T-cell (primary cell): ENCODE measurements at regions not wholly inside any gene's neighbourhood (a gene's known extent, or its start where the extent isn't known, plus 50 kb on each side); places are given as distances from the start of the nearest gene placed in this dataset.

Source experiments
- ATAC-seq, 4 experiments: fragments of 200-7000 bp in 3 of 4; fragments of 150-1000 bp in 1 of 4; cut with Tn5 transposase; replicated peaks in 1 of 4; 1 replicate in 3 of 4; 2 replicates in 1 of 4; pipeline ENCODE4 v1.10.0; 2021; ENCODE audit warnings: moderate library complexity in 3 of 4, mild to moderate bottlenecking in 2 of 4, moderate number of reproducible peaks in 1 of 4
- CTCF ChIA-PET, 2 donors: fragments of 300-600 bp; sonication (Branson Sonifier 250); formaldehyde crosslinking; loops; one replicate each; lab custom pipeline; 2022; ENCODE audit warnings: antibody characterized with exemption in 2 of 2; lab: Charles Lee
- POLR2A ChIA-PET, 2 donors: fragments of 300-600 bp; sonication (Branson Sonifier 250); formaldehyde crosslinking; loops; one replicate each; lab custom pipeline; 2022; ENCODE audit warnings: antibody characterized with exemption in 2 of 2; lab: Charles Lee
- DNase-seq, 35 experiments: peaks; one replicate each; pipeline versions ENCODE4 v3.0.0 to v3.0.0-alpha.2; 2013 to 2023
- H3K27ac ChIP-seq: one replicate; pipeline ENCODE4 v1.5.1; 2013; ENCODE audit warnings: low read length
- H3K27me3 ChIP-seq, 2 experiments: replicated peaks in 1 of 2; 1 replicate in 1 of 2; 2 replicates in 1 of 2; pipeline versions ENCODE4 v1.6.1 to v1.7.0; 2013; ENCODE audit warnings: low read length in 1 of 2, mixed read lengths in 1 of 2; ENCODE audit not compliant: control insufficient read depth in 2 of 2, insufficient read depth in 2 of 2; ENCODE audit errors: extremely low read depth in 1 of 2
- H3K36me3 ChIP-seq, 2 donors: 1 replicate in 1 of 2; 2 replicates in 1 of 2; pipeline versions ENCODE4 v1.6.1 to v1.7.0; 2013; ENCODE audit warnings: low read length in 1 of 2; ENCODE audit not compliant: control insufficient read depth in 2 of 2, insufficient read depth in 1 of 2; ENCODE audit errors: extremely low read depth in 1 of 2
- H3K4me1 ChIP-seq, 2 experiments: 1 replicate in 1 of 2; 2 replicates in 1 of 2; pipeline versions ENCODE4 v1.6.1 to v1.7.0; 2013; ENCODE audit warnings: low read length in 2 of 2, mixed read lengths in 1 of 2; ENCODE audit not compliant: insufficient read depth in 2 of 2, control insufficient read depth in 1 of 2; ENCODE audit errors: extremely low read depth in 1 of 2
- H3K4me3 ChIP-seq, 2 donors: 1 replicate in 1 of 2; 2 replicates in 1 of 2; pipeline versions ENCODE4 v1.5.1 to v1.7.0; 2013; ENCODE audit warnings: mild to moderate bottlenecking in 2 of 2, low read length in 1 of 2, moderate library complexity in 1 of 2; ENCODE audit not compliant: control insufficient read depth in 1 of 2; ENCODE audit errors: extremely low read depth in 1 of 2
- H3K9me3 ChIP-seq: 2 replicates; pipeline ENCODE4 v1.7.0; 2013
- H3K27ac Mint-ChIP-seq, 2 donors: one replicate each; pipeline ENCODE4 v1.8.0; 2020 to 2021; ENCODE audit warnings: mild to moderate bottlenecking in 2 of 2, mixed read lengths in 2 of 2
- H3K27me3 Mint-ChIP-seq, 2 donors: one replicate each; pipeline ENCODE4 v1.8.0; 2021 to 2022; ENCODE audit warnings: mixed read lengths in 2 of 2
- H3K36me3 Mint-ChIP-seq: one replicate; pipeline ENCODE4 v1.8.0; 2021; ENCODE audit warnings: mixed read lengths
- H3K4me1 Mint-ChIP-seq, 3 donors: one replicate each; pipeline ENCODE4 v1.8.0; 2020 to 2022; ENCODE audit warnings: mixed read lengths in 3 of 3, mild to moderate bottlenecking in 1 of 3
- H3K4me3 Mint-ChIP-seq, 3 donors: one replicate each; pipeline ENCODE4 v1.8.0; 2020 to 2022; ENCODE audit warnings: mild to moderate bottlenecking in 3 of 3, mixed read lengths in 3 of 3, moderate library complexity in 3 of 3
- H3K9me3 Mint-ChIP-seq, 3 donors: one replicate each; pipeline ENCODE4 v1.8.0; 2020 to 2022; ENCODE audit warnings: mixed read lengths in 3 of 3
- WGBS: methylation state at CpG from one replicate; pipeline ENCODE4 v1.1.5; 2013; ENCODE audit warnings: missing lambda C conversion rate; ENCODE audit not compliant: insufficient coverage; 5-methylcytosine and 5-hydroxymethylcytosine counted together

GRCh38 chr13:40275155-40275554, 391.3 kb downstream of the FOXO1 start:
- POLR2A ChIA-PET: no interaction called here
- ATAC-seq (no peak), DNase-seq (no peak)
- 100% methylated on average over 1 of the region's 4 CpGs for WGBS
- Histone ChIP-seq H3K27me3 (no peaks in the 10 kb centered on the region), H3K36me3 (no peaks in the 10 kb centered on the region), H3K9me3 (no peaks in the 10 kb centered on the region), H3K27ac (no peak overlapping the region), H3K4me3 (no peak overlapping the region), H3K4me1 (peaks cover 5 to 20% of the 10 kb centered on the region in 2 experiments)
- H3K4me1 Mint-ChIP-seq: peaks cover 30 to 55% (median 35%) of the 10 kb centered on the region in 3 donors
- H3K4me3 Mint-ChIP-seq: no peak overlapping the region
- H3K27me3 Mint-ChIP-seq: no peaks in the 10 kb centered on the region
- H3K27ac Mint-ChIP-seq: no peak overlapping the region
- CTCF ChIA-PET: no interaction called here
- H3K36me3 Mint-ChIP-seq: no peaks in the 10 kb centered on the region
- H3K9me3 Mint-ChIP-seq: no peaks in the 10 kb centered on the region

DNA sequence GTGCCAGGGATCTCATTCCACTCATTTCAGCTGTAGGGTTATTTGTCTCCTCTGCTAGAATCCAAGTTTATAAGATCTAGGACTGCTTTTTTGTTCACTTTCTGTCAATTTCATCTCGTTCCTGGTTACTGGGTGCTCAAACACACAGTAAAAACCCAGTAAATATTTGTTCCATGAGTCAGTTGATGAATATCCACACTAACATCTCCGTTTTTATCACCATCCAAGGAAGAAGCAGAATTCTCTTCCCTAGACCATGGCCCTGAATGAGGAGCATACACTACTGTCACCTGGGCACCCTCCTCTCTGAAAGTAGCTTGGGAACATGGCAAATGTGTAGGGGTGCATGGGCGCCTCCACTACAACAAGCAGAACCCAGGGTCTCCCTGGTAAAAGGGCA, 390.8 kb downstream of the FOXO1 start:
- H3K9me3 ChIP-seq: no peaks in the 10 kb centered on the region
- WGBS: 83% methylated on average over 1 of the region's 3 CpGs
- CTCF ChIA-PET: no interaction called here
- H3K27ac ChIP-seq: no peak overlapping the region
- H3K4me1 ChIP-seq: peaks cover 5 to 18% of the 10 kb centered on the region in 2 experiments
- no peaks in the 10 kb centered on the region for H3K27me3 ChIP-seq
- no peak overlapping the region for H3K4me3 ChIP-seq
- no peaks in the 10 kb centered on the region for H3K36me3 ChIP-seq
- Mint-ChIP-seq H3K4me3 (no peak overlapping the region), H3K4me1 (peaks cover 26 to 55% (median 30%) of the 10 kb centered on the region in 3 donors), H3K27me3 (no peaks in the 10 kb centered on the region), H3K9me3 (no peaks in the 10 kb centered on the region), H3K27ac (no peak overlapping the region), H3K36me3 (no peaks in the 10 kb centered on the region)
- POLR2A ChIA-PET: no interaction called here
- DNase-seq (no peak), ATAC-seq (no peak)

- Mint-ChIP-seq H3K36me3 (no peaks in the 10 kb centered on the region), H3K27ac (no peak overlapping the region), H3K4me3 (no peak overlapping the region), H3K9me3 (no peaks in the 10 kb centered on the region), H3K27me3 (no peaks in the 10 kb centered on the region), H3K4me1 (peaks cover 0 to 11% (median 0%) of the 10 kb centered on the region in 3 donors)
- Histone ChIP-seq H3K4me1 (no peaks in the 10 kb centered on the region), H3K4me3 (no peak overlapping the region), H3K27ac (no peak overlapping the region), H3K27me3 (no peaks in the 10 kb centered on the region), H3K36me3 (no peaks in the 10 kb centered on the region), H3K9me3 (no peaks in the 10 kb centered on the region)
- ChIA-PET POLR2A (interaction anchor here in 1 of 2 donors (0.6 kb wide), 1 partner anchor 167 kb away, joined by 3 read pairs; no protein-coding TSS in a partner anchor), CTCF (no interaction called here)
- ATAC-seq (no peak), DNase-seq (no peak)
- 93% methylated on average over 3 of the region's 3 CpGs for WGBS
Measured at GRCh38 chr13:40283666-40284065, 382.8 kb downstream of the FOXO1 start.

GRCh38 chr13:40285634-40286033, 380.8 kb downstream of the FOXO1 start:
- ChIA-PET CTCF (interaction anchor here (0.5 to 1.3 kb wide), 2 partner anchors 13 to 34 kb away, joined by 3 to 6 read pairs; no protein-coding TSS in a partner anchor), POLR2A (no interaction called here)
- H3K4me3 Mint-ChIP-seq: no peak overlapping the region
- no peaks in the 10 kb centered on the region for H3K9me3 Mint-ChIP-seq
- peaks cover 0 to 7% (median 0%) of the 10 kb centered on the region in 3 donors for H3K4me1 Mint-ChIP-seq
- Histone ChIP-seq H3K4me3 (no peak overlapping the region), H3K4me1 (no peaks in the 10 kb centered on the region), H3K27me3 (no peaks in the 10 kb centered on the region), H3K27ac (no peak overlapping the region), H3K36me3 (no peaks in the 10 kb centered on the region), H3K9me3 (no peaks in the 10 kb centered on the region)
- H3K27ac Mint-ChIP-seq: no peak overlapping the region
- no peak for ATAC-seq
- no peak for DNase-seq
- H3K27me3 Mint-ChIP-seq: no peaks in the 10 kb centered on the region
- H3K36me3 Mint-ChIP-seq: no peaks in the 10 kb centered on the region

DNA sequence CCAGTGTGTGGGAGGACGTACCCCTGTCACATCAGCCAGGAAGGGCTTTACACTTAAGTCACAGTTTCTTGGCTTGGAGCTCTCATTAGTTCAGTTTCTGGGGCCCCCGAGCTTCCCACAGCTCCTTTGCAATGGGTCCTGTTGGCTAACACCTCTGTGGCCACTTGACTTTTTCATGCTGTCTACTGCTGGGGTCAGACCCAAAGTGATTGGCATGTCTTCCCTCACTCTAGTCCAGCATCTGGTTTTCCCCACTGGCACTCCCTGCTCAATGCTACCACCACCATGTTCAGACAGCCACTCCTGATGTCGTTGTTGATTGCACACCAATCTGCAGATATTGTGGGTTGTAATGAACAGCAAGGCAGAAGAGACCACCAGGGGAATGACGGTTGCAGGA, 379.0 kb downstream of the FOXO1 start:
- Mint-ChIP-seq H3K9me3 (no peaks in the 10 kb centered on the region), H3K4me3 (no peak overlapping the region), H3K4me1 (peaks cover 0 to 13% (median 4%) of the 10 kb centered on the region in 3 donors), H3K27ac (no peak overlapping the region), H3K36me3 (no peaks in the 10 kb centered on the region), H3K27me3 (no peaks in the 10 kb centered on the region)
- H3K36me3 ChIP-seq: no peaks in the 10 kb centered on the region
- H3K4me1 ChIP-seq: no peaks in the 10 kb centered on the region
- no peaks in the 10 kb centered on the region for H3K27me3 ChIP-seq
- H3K9me3 ChIP-seq: no peaks in the 10 kb centered on the region
- H3K4me3 ChIP-seq: no peak overlapping the region
- WGBS: 73% methylated on average over 2 of the region's 4 CpGs
- ChIA-PET POLR2A (interaction anchor here in 1 of 2 donors (0.6 kb wide), 1 partner anchor 501 kb away, joined by 6 read pairs; no protein-coding TSS in a partner anchor), CTCF (no interaction called here)
- DNase-seq: no peak
- no peak for ATAC-seq
- no peak overlapping the region for H3K27ac ChIP-seq

DNA sequence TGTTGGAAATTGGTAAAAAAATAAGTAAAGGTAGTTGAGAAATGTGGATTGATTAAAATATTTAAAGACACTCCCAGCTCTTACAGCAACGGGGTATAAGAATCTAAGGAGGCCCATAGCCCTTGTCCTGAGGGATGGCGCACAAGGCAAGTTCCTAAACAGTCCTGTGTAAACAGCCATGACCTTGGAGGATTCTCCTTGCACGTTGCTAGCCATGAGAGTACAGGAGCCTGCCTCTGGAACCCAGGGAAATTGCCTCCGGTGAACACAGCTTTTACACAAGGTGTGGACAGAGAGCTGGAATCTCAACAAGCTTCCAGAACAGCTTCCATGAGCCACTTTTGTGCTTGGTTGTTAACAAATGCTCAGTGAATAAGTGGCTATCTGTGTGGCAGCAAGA, 378.2 kb downstream of the FOXO1 start:
- Histone ChIP-seq H3K4me1 (no peaks in the 10 kb centered on the region), H3K27ac (no peak overlapping the region), H3K4me3 (no peak overlapping the region), H3K36me3 (no peaks in the 10 kb centered on the region), H3K27me3 (no peaks in the 10 kb centered on the region), H3K9me3 (no peaks in the 10 kb centered on the region)
- H3K27ac Mint-ChIP-seq: no peak overlapping the region
- H3K9me3 Mint-ChIP-seq: no peaks in the 10 kb centered on the region
- DNase-seq (no peak), ATAC-seq (no peak)
- ChIA-PET POLR2A (interaction anchor here in 1 of 2 donors (0.5 kb wide), 1 partner anchor 410 kb away, joined by 4 read pairs; no protein-coding TSS in a partner anchor), CTCF (no interaction called here)
- no peaks in the 10 kb centered on the region for H3K27me3 Mint-ChIP-seq
- H3K4me3 Mint-ChIP-seq: no peak overlapping the region
- WGBS: 89% methylated on average over 3 of the region's 4 CpGs
- H3K4me1 Mint-ChIP-seq: peaks cover 0 to 13% (median 4%) of the 10 kb centered on the region in 3 donors
- H3K36me3 Mint-ChIP-seq: no peaks in the 10 kb centered on the region

- no peaks in the 10 kb centered on the region for H3K36me3 ChIP-seq
- CTCF ChIA-PET: no interaction called here
- POLR2A ChIA-PET: no interaction called here
- H3K4me3 ChIP-seq: no peak overlapping the region
- H3K4me1 ChIP-seq: no peaks in the 10 kb centered on the region
- no peak for ATAC-seq
- no CpG with 5 or more reads among the region's 1 CpG for WGBS
- no peak for DNase-seq
- Mint-ChIP-seq H3K4me3 (no peak overlapping the region), H3K36me3 (peaks cover under 1% of the 10 kb centered on the region), H3K9me3 (peaks cover 0 to 1% (median under 1%) of the 10 kb centered on the region in 3 donors), H3K4me1 (peaks cover 0 to 9% (median 4%) of the 10 kb centered on the region in 3 donors), H3K27me3 (no peaks in the 10 kb centered on the region), H3K27ac (no peak overlapping the region)
- H3K27me3 ChIP-seq: no peaks in the 10 kb centered on the region
- no peak overlapping the region for H3K27ac ChIP-seq
- H3K9me3 ChIP-seq: no peaks in the 10 kb centered on the region
Measured at GRCh38 chr13:40290758-40291157, 375.7 kb downstream of the FOXO1 start.
